ENCODE measurements at regions not wholly inside any gene's neighbourhood (a gene's known extent, or its start where the extent isn't known, plus 50 kb on each side); places are given as distances from the start of the nearest gene placed in this dataset.

DNA sequence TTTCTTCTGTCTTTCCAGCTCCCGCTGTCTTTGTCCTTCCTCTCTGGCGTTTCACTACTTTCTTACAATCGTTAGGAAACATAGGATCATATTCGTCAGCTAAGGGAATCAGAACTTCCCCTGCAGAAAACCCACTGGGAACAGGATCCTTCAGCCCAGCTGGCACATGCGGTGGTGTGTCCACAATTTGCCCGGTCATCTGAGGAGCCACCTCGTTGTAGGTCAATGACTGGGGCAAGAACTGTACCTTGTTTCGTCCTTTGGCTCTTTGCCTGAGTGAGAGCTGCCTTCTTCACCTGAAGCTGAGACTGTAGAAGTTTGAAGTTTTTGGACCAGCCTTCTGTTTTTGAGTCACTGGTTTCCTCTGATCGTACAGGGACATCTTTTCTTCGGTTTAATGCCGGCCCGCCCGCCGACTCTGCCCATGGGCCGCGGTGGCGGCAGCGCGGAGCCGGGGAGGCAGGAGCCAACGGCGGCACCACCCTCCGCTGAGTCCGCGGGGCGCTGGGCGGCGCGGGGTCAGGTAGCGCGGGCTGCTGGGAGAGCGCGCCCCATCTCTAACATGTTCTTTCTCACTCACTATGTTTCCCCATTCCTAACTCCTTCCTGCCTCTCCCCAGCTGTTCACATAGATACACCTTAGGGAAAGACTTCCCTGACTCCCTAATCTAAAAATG lies 214.1 kb upstream of the NANOGP8 start:
- TF ChIP-seq, protein P1, sequence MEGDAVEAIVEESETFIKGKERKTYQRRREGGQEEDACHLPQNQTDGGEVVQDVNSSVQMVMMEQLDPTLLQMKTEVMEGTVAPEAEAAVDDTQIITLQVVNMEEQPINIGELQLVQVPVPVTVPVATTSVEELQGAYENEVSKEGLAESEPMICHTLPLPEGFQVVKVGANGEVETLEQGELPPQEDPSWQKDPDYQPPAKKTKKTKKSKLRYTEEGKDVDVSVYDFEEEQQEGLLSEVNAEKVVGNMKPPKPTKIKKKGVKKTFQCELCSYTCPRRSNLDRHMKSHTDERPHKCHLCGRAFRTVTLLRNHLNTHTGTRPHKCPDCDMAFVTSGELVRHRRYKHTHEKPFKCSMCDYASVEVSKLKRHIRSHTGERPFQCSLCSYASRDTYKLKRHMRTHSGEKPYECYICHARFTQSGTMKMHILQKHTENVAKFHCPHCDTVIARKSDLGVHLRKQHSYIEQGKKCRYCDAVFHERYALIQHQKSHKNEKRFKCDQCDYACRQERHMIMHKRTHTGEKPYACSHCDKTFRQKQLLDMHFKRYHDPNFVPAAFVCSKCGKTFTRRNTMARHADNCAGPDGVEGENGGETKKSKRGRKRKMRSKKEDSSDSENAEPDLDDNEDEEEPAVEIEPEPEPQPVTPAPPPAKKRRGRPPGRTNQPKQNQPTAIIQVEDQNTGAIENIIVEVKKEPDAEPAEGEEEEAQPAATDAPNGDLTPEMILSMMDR (IDR thresholded peaks at IDR 0.05), result no peak
- TF ChIP-seq POLR2A (IDR thresholded peaks at IDR 0.05) (no peak), POLR2AphosphoS5 (IDR thresholded peaks at IDR 0.05) (no peak)

Data from prostate gland (tissue), 2 donors.